Spleen (tissue), 7 donors: ENCODE measurements at regions not wholly inside any gene's neighbourhood (a gene's known extent, or its start where the extent isn't known, plus 50 kb on each side); places are given as distances from the start of the nearest gene placed in this dataset.

ENCODE experiments used
- CTCF ChIP-seq, 11 experiments: fragments of 200-600 bp in 7 of 11; fragments of 450-650 bp in 4 of 11; sonication (generic) in 4 of 11; IDR thresholded peaks in 8 of 11; conservative IDR thresholded peaks in 3 of 11; 1 replicate in 7 of 11; 2 replicates in 4 of 11; pipeline versions ENCODE4 v1.4.0 to v1.8.0; 2016 to 2021; ENCODE audit warnings: antibody characterized with exemption in 11 of 11, inconsistent platforms in 4 of 11, mild to moderate bottlenecking in 1 of 11
- POLR2A ChIP-seq, 3 donors: fragments of 450-650 bp; IDR thresholded peaks; one replicate each; pipeline ENCODE4 v1.5.1; 2017; ENCODE audit warnings: antibody characterized with exemption in 3 of 3, mild to moderate bottlenecking in 1 of 3
- donor health status: DM: no; HTN: no; CAD: no; lungs with moderate emphysema.
- donor health status: DM: no; HTN: no; CAD: no.
- donor health status: DM: no; HTN: no; CAD: no.

- TF ChIP-seq CTCF (IDR thresholded peaks at IDR 0.05 in 8 of 11, conservative IDR thresholded peaks at IDR 0.05 in 3 of 11) (no peak), POLR2A (IDR thresholded peaks at IDR 0.05) (no peak)
Measured at GRCh38 chr4:165709516-165709915, 163.5 kb upstream of the TLL1 start.
